H54 (cell line): ENCODE measurements at regions not wholly inside any gene's neighbourhood (a gene's known extent, or its start where the extent isn't known, plus 50 kb on each side); places are given as distances from the start of the nearest gene placed in this dataset.

Source experiments
- DNase-seq: peaks from one replicate; pipeline ENCODE4 v3.0.0; 2011; ENCODE audit warnings: low spot score, mixed read lengths; ENCODE audit not compliant: insufficient read length
- FAIRE-seq: peaks from 3 replicates; lab custom pipeline; 2011; peaks lifted over from hg19 to GRCh38; lab: Jason Lieb, UNC
- POLR2A ChIP-seq: IDR thresholded peaks from 2 replicates; pipeline ENCODE4 v1.6.1; 2011; ENCODE audit warnings: low read depth, mild to moderate bottlenecking, low read length

DNA sequence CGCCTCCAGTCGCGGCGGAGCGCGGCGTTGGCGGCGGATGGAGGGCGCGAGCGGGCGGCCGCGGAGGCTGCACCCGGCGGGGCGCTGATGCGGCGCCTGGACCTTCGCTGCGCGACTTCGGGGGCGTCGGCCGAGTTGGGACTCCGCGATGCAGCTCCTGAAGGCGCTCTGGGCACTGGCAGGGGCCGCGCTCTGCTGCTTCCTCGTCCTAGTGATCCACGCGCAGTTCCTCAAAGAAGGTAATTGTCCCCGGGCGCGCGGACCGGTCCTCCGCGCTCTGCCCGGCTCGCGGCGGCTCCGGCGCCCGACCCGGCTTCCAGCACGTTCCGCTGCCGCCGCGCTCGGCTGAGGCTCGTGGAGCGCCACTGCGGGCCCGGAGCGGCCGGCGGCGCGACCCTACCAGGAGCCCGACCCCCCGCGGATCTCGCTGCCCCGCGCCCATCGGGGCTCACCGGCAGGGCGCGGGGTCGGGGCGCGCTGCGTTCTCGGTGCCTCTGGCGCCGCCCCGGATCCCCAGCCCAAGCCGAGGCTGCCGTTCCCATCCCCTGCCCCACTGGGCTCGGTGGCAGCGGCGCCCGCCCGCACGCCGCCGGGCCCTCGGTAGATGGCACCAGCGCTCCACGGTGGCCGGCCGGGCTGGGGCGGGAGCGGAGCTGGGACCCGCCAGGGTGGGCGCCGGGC, 1251.2 kb downstream of the BRD1 start:
- FAIRE-seq, result no peak
- no peak for TF ChIP-seq POLR2A
- DNase-seq, result no peak

DNA sequence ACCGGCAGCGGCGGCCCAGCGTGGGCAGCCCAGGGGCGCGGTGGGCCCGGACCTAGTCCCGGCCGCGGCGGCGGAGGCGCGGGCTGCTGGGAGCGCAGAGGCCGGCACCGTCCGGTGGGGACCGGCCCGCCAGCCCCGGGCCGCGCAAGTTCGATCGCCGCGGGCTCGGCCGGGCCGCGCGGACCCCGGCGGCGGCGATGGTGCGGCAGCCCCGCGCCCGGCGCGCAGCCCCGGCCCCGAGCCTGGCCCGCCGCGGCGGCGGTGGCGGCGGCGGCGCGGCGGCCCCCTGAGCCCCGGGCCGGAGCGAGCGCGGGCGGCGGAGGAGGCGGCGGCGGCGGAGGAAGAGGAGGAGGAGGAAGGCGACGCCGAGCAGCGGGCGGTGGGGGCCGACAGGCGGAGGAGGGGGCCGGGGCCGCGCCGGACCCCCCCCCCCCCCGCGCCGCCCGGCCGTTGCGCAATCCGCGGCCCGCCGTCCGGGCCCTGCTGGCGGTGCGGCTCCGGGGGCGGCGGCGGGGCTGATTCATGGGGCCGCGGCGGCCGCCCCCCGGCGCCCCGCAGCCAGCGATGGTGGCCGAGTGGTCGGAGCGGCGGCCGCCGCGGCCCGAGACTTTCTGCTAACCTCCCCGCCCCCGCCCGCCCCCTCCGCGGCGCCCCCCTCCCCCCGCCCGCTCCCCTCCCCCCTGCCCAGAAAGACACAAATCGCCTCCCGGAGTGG, 1251.9 kb downstream of the BRD1 start:
- FAIRE-seq (no peak), DNase-seq (no peak)
- TF ChIP-seq POLR2A, result no peak

DNA sequence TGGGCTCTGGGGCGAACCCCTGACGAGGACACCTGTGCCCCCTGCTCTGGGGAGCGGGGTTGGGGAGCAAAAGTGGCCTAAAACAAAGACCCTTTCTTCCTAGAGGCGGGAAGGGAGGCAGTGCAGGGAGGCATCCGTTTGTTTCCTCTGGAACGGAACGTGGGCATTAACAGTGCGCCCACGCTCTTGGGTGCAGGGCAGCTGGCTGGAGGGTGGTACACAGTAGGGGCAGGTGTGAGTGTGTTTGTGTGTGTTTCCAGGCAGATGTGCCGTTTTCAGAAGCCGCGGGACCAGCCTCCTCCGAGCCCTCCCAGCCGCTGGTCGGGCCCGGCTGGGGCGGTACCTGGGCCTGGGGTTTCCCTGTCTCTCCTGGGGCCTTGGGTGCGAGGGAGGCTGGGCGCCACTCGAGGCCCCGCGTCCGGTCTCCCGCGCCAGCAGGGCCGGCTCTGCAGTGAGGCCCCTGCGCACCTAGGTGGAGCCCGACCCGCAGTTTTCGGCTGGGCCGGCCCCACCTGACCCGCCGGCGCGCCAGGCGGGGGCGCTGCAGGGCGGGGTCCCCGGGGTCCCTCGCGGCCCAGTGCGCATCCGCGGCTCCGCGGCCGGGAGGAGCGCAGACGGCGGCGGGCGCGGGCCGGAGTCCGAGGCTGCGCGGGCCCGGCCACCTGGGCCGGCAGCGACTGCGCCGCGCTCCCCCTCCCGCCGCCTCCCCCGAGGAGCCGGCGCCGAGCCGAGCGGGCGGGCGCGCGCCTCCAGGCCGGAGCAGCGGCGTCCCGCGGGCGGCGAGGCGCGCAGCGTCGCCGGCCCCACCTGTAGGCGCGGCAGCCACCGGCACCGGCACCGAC, 1252.7 kb downstream of the BRD1 start:
- FAIRE-seq (no peak), DNase-seq (no peak)
- no peak for TF ChIP-seq POLR2A

DNA sequence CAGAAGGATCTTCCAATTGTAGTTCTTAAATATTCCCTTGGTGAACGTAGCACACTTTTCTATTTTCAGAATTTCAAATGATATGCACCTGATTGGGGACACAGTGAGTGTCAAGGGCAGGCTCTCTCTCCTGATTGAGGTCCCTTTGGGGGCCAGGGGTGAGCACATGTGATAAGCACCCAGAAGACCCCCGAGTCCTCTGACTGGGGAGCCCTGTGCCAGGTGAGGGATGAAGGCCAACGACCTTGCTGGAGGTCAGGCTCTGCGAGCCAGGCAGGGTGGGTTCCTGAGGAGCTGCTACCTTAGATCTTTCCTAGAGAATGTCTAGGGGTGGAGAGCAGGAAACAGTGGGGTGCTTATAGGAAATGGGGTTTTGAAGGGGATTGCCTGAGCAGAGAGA, 1253.9 kb downstream of the BRD1 start:
- FAIRE-seq (no peak), DNase-seq (no peak)
- no peak for TF ChIP-seq POLR2A

DNA sequence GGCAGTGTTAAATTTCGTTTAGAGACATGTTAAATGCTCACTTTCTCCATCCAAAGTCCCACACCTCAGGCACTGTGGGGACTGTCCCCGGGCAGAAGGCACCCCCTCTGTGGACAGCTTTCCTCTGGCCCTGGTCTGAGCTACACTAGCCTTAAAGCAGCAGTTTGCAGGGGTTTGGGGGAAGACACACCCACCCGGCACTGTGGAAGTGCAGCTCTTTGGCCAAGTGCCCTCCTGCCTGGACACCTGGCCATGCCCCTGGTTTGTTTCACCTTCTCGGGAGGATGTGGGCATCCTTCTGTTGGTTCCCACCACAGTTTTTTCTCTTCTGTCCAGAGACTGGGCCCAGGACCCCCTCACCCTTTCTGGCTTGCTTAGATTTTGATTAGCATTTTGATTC, 1254.7 kb downstream of the BRD1 start:
- FAIRE-seq (no peak), DNase-seq (no peak)
- no peak for TF ChIP-seq POLR2A

DNA sequence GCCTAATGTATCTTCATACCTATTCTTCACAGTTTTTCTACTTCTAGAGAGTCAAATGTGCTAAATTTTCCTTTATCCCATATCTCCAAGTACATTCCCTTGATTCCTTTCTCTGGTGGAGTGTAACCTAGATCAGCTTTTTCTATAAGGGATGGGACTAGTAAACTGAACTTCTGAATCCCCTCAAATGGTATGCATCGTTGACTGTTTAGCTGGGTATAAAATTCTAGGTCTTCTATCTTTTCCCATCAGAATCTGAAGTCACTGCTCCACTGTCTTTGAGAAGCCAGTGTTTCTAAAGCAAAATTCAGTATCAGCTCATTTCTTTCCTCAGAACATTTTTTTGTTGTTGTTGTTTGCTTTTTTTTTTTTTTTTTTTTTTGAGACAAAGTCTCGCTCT, 1256.8 kb downstream of the BRD1 start:
- DNase-seq (no peak), FAIRE-seq (no peak)
- TF ChIP-seq POLR2A, result no peak

DNA sequence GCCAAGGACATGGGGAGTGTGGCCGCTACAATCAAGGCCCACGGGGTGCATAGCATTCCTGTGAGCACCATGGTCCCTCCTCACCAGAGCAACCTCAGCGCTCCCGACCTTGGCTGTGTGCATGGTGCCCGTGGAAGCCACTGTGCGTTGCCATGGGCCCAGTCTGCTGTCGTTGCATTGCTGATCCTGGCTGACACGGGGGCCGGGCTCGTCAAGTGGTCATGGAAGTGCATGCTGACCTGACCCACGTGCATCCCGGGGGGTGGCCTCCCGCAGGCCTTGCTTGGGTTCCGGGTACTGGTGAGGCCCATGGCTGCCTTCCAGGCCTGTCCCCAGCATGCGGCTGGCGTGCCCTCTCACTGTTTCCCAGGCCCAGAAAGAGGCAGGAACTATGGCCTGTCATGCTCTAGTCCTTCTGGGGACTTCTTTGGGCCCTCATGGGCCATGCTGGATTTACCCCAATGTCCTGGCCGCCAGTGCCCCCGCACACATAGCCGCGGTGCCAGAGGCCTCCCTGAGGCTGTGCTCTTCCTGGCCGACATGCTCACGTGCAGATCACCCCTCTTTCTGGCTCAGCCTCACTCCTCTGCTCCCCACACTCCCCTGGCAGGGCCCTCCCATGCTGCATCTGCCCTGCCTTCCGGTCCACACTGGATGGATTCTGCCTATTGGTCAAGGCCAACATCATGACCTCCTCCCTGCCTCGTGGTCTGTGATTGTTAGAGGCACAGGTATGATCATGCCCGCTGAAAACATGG, 1258.0 kb downstream of the BRD1 start:
- DNase-seq (no peak), FAIRE-seq (no peak)
- no peak for TF ChIP-seq POLR2A

DNA sequence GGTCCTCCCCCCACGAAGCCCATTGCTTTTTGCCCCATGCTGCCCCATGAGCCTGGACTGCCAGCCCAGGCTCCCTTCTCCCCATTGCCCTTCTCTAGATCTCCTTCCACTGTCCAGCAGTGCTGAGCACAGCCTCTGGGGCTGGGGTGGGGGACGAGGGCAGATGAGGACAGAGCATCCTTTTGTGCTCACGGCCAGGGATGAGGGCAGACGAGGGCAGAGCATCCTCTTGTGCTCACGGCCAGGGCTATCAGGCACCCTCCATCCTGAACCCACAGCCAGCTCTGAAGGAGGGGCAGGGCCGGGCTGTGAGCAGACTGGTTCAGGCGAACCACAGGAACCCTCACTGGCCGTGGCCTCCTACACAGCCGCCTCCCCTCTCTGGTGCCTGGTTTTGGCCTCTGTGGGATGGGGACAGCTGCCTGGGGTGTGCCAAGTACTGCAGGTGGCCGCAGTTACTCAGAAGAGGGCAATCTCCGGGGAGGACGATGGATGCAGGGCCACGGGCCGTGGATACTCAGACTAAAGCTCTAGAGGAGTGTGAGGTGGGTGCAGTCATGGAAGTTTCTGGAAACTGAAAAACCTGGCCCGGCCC, 1258.8 kb downstream of the BRD1 start:
- no peak for FAIRE-seq
- no peak for TF ChIP-seq POLR2A

DNA sequence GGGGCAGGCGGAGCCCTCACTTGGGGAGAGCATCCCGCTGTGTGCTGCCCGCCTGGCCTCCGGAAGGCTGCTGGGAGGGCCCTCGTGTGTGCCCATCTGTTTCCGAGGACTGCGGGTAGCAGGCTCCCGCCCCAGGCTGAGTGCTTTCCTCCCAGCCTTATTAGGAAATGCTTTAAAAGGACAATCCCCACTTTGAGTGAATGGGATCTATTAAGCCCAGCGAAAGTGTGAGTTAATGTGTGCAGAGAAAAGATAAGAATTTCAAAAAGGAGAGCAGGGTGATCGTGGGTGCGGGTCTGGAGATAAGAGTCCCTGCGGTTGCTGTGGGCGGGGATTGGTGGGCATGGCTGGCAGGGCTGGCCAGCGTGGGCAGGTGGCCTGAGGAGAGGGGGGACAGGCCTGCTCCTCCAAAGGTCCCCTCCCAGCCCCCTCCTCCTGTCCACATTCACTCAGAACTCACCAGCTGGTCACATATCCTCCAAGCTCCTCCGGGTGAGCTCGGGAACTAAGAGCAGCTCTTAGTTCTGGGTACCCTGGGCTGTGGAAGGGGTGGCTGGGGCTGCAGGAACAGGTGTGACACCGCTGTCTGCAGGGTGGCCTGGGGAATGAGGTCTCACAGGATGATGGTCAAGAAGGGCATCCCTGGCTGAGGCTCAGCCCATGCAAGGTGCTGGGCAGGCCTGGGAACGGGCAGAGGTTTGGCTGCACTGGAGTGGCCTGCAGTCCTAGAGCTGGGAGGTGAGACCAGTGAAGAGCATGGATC, 1260.3 kb downstream of the BRD1 start:
- TF ChIP-seq POLR2A, result no peak
- DNase-seq, result no peak
- FAIRE-seq, result no peak

More for the DNA sequence above, 1258.8 kb downstream of the BRD1 start:
- no peak for DNase-seq

DNA sequence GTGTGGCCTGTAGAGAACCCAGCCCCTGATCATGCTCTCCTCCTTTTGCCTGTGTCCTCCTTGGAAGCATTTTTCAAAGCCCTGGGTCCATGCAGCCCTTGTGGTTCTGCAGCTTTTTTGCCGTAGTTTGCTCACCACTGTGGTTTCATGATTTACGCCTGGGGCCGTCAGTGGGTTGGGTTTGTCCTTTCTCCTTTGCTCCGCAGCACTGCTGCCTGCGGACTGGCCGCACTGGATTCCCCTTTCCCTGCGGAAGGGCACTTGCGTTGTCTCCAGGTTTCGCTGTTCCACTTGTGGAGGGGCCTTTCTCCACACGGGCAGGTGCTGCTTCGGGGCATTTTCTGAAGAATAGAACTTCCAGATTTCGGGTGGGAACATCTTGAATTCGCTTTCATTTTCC, 1260.9 kb downstream of the BRD1 start:
- FAIRE-seq, result no peak
- TF ChIP-seq POLR2A, result no peak
- DNase-seq, result no peak

DNA sequence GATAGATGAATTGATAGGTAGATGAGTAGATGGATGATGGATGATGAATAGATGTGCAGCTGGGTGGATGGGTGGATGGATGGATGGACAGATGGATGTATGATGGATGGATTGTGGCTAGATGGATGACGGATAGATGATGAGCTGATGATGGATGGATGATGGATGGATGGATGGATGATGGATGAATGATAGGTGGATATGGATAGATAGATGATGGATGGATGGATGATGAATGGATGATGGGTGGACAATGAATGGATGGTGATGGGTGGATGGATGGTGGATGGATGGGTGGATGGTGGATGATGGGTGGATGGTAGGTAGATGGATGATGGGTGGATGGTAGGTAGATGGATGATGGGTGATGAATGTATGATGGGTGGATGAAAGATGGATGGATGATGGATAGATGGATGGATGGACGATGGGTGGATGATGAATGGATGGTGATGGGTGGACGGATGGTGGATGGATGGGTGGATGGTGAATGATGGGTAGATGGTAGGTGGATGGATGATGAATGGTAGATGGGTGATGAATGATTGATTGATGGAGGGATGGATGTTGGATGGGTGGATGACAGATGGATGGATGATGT, 1261.7 kb downstream of the BRD1 start:
- no peak for DNase-seq
- no peak for TF ChIP-seq POLR2A
- no peak for FAIRE-seq

DNA sequence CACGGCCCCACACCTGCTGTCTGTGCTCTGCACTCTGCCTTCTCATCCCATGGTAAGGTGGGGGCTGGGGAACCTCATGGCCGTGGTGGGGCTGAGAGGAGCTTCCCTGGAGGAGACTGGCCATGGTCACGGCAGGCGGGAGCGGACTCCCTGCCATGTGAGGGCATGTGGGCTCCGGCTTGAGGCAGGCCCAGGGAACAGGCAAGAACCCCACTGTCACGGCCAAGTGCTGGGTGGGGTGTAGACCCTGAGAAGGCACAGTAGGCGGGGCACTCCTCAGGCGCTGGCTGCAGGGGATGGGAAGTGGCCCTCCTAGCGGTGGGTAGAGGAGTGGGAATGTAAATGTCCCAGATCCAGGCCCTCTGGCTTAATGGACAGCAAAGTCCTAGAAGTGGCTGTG, 1262.7 kb downstream of the BRD1 start:
- no peak for TF ChIP-seq POLR2A
- DNase-seq (no peak), FAIRE-seq (no peak)
